C4-2B (cell line): ENCODE measurements at regions not wholly inside any gene's neighbourhood (a gene's known extent, or its start where the extent isn't known, plus 50 kb on each side); places are given as distances from the start of the nearest gene placed in this dataset.

Experiments
- CTCF ChIP-seq: fragments of 450-650 bp; conservative IDR thresholded peaks from 2 replicates; pipeline ENCODE4 v1.5.1; 2017; ENCODE audit warnings: mild to moderate bottlenecking
- ZFX ChIP-seq: fragments of 450-650 bp; IDR thresholded peaks from 2 replicates; pipeline ENCODE4 v1.6.1; 2017

GRCh38 chr4:170884969-170885570 is 795.3 kb upstream of the AADAT start:
- TF ChIP-seq CTCF (no peak), ZFX (no peak)
